ENCODE measurements at regions not wholly inside any gene's neighbourhood (a gene's known extent, or its start where the extent isn't known, plus 50 kb on each side); places are given as distances from the start of the nearest gene placed in this dataset.

DNA sequence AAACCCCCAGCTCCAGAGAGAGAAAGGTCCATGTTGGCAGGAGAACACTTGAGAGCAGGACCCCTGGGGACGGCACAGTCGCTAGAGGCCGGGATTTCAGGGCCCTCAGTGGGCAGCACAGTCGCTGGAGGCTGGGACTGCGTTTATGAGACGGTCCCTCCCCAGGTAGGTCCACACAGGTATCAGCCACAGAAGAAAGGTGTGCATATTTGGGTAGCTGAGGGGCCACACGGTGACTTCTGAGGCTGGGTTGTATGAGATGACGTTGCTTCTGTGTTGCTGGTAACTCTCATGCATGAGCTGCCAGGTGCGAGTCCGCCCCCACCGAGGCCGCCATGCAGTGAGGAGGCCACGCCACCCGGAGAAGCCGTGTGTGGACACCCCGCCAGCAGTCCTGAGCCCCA is 56.9 kb upstream of the PPP2R2D start:
- Histone ChIP-seq H3K4me3 (no peak overlapping the region), H3K27me3 (peaks cover 0 to 12% of the 10 kb centered on the region in 2 donors), H3K4me1 (no peaks in the 10 kb centered on the region), H3K9me3 (no peaks in the 10 kb centered on the region), H3K36me3 (no peaks in the 10 kb centered on the region), H3K27ac (no peak overlapping the region)
- intact Hi-C loops (cut with DNase I; ENCODE audit: low total_unique reads), result no loop called here
- peak; percentile 14 to 52 for DNase-seq
- TF ChIP-seq, protein P1, sequence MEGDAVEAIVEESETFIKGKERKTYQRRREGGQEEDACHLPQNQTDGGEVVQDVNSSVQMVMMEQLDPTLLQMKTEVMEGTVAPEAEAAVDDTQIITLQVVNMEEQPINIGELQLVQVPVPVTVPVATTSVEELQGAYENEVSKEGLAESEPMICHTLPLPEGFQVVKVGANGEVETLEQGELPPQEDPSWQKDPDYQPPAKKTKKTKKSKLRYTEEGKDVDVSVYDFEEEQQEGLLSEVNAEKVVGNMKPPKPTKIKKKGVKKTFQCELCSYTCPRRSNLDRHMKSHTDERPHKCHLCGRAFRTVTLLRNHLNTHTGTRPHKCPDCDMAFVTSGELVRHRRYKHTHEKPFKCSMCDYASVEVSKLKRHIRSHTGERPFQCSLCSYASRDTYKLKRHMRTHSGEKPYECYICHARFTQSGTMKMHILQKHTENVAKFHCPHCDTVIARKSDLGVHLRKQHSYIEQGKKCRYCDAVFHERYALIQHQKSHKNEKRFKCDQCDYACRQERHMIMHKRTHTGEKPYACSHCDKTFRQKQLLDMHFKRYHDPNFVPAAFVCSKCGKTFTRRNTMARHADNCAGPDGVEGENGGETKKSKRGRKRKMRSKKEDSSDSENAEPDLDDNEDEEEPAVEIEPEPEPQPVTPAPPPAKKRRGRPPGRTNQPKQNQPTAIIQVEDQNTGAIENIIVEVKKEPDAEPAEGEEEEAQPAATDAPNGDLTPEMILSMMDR (IDR thresholded peaks at IDR 0.05), result no peak

DNA sequence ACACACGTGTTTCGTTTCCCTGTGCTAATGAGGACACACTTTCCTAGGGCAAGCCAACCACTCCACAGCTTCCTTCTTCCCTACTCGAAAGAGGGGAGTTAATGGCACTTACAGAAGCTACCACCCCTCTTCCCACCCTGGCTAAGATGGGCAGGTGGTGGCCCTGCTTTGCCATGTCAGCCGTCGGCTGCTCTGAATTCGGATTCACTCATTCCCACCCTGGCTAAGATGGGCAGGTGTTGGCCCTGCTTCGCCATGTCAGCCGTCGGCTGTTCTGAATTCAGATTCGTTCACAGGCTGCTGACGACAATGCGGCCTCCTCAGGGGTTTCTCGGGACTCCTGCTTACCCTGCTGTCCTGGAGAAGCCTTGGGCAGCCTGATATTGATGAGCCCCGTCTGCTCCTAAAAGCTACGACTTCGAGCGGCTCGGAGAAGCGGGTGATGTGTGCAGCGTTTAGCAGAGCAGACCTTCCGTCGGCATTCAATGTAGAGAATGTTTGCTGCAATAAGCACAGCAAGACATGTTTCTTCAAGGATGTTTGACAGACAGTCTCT is 56.2 kb upstream of the PPP2R2D start:
- TF ChIP-seq, protein P1 (IDR thresholded peaks at IDR 0.05), result no peak
- H3K4me3 ChIP-seq, result no peak overlapping the region
- DNase-seq, result peak; percentile 7 to 31

DNA sequence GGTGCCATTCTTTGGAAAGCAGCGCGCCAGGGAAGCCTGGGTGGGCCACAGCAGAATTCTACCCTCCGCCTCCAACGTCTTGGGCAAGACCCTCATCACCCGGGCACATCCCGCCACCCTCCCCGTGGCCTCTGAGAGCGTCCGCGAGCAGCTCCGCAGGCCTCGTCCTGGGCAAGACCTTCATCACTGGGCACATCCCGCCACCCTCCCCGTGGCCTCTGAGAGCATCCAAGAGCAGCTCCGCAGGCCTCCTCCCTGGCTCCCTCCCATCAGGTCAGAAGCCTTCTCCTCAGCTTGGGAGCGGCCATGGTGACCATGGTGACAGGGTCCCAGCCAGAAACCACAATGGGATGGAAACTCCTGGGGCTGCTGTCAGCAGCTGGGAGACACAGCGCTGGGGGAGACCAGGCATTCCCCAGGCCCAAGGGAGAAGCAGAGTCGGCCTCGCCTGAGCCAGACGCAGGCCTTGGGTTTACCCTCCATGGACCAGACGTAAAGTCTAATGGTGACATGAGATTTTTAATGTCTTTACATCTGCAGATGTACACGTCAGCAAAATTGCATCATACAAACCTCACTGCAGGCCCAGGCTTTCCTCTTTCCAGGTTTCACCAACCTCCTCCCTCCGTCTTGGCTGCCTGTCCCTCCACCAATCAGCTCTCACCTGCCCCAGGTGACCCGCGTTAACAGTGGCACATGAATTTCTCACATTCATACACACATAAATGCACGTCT is 55.1 kb upstream of the PPP2R2D start:
- TF ChIP-seq, protein P1 (IDR thresholded peaks at IDR 0.05), result no peak
- intact Hi-C loops (cut with DNase I; ENCODE audit: low total_unique reads), result no loop called here
- peak; percentile 7 to 54 for DNase-seq
- Histone ChIP-seq H3K4me1 (no peaks in the 10 kb centered on the region), H3K27me3 (peaks cover 0 to 15% of the 10 kb centered on the region in 2 donors), H3K4me3 (no peak overlapping the region), H3K27ac (no peak overlapping the region), H3K9me3 (no peaks in the 10 kb centered on the region), H3K36me3 (no peaks in the 10 kb centered on the region)

More for the DNA sequence above, 56.2 kb upstream of the PPP2R2D start:
- no peaks in the 10 kb centered on the region for H3K36me3 ChIP-seq
- H3K27ac ChIP-seq, result no peak overlapping the region
- peaks cover 0 to 12% of the 10 kb centered on the region in 2 donors for H3K27me3 ChIP-seq
- no peaks in the 10 kb centered on the region for H3K9me3 ChIP-seq
- no peaks in the 10 kb centered on the region for H3K4me1 ChIP-seq
- intact Hi-C loops (cut with DNase I; ENCODE audit: low total_unique reads), result no loop called here

DNA sequence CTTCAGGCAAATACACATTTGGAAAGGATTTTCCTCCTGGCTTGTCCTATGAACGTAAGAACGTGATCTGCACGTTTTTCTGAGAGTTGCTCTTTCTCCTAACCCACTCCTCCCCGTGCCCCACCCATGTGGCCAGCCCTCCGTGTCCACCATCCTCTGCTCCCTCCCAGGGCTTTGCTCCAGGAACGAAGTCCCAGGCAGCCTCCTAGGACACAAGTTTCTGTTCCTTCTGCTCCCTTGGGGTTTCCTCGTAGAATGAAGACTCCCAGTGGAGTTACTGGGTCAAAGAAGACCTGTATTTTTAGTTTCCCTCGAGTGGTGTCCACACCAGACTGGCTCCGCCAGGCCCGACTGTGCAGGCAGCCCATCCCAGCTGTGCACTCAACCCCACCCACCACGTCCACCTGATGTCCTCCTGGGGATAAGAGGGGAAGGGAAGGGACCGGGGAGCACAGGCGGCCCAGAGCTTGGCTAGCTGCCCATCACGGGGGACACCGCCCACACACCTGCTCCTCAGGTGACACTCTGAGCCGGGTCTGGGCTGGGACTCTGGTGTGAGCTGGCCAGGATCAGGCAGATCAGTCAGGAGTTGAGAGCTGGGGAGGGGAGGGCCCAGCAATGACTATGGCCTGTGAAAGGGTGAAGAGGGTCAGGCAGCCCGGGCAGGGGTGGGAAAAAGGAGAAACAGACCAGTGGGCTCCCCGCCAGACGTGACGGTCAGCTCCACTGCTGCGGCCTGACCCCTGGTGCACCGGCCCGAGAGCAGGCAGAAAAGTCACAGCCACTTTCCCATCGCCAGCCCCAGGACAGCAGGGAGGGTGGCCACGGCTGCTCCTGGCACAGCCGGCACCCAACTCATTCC is 54.3 kb upstream of the PPP2R2D start:
- H3K9me3 ChIP-seq, result no peaks in the 10 kb centered on the region
- no peaks in the 10 kb centered on the region for H3K36me3 ChIP-seq
- H3K4me1 ChIP-seq, result no peaks in the 10 kb centered on the region
- H3K27ac ChIP-seq, result no peak overlapping the region
- intact Hi-C loops (cut with DNase I; ENCODE audit: low total_unique reads), result no loop called here
- TF ChIP-seq, protein P1 (IDR thresholded peaks at IDR 0.05), result no peak
- no peak overlapping the region for H3K4me3 ChIP-seq
- DNase-seq, result peak; percentile 11 to 48
- H3K27me3 ChIP-seq, result peaks cover 0 to 15% of the 10 kb centered on the region in 2 donors

DNA sequence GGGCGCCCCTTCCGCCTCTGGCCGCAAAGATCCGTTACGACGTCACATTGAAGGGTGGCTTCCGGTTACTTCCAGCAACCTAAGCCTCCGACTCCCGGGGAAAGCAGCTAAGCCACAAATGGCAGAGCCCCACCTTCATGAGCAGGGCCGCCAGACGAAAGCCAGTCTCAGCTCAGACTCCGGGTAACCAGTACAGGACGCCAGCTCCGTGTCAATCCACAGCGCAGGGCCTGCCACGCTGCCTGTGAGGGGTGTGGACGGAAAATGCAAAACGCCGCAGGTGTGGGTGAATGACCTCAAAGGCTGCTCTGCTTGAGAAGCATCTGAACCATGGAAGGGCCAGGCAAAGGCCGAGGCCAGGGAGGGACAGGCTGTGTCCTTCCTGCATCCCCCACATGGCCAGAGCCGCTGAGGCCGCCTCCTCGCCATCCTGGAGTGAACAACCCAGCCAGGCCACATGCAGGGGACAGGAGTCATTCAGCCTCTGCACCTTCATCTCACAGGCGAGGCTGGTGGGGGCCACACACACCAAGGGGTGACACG is 53.5 kb upstream of the PPP2R2D start:
- peak; percentile 16 to 62 for DNase-seq
- intact Hi-C loops (cut with DNase I; ENCODE audit: low total_unique reads), result no loop called here
- Histone ChIP-seq H3K27me3 (peaks cover 0 to 15% of the 10 kb centered on the region in 2 donors), H3K36me3 (no peaks in the 10 kb centered on the region), H3K9me3 (no peaks in the 10 kb centered on the region), H3K27ac (no peak overlapping the region), H3K4me3 (no peak overlapping the region), H3K4me1 (no peaks in the 10 kb centered on the region)
- TF ChIP-seq, protein P1 (IDR thresholded peaks at IDR 0.05), result no peak

Data from tibial artery (tissue), 4 donors.